ENCODE measurements at regions not wholly inside any gene's neighbourhood (a gene's known extent, or its start where the extent isn't known, plus 50 kb on each side); places are given as distances from the start of the nearest gene placed in this dataset.
A peak's percentile ranks its signal among the peaks of the same experiment; 100 is the strongest.

DNA sequence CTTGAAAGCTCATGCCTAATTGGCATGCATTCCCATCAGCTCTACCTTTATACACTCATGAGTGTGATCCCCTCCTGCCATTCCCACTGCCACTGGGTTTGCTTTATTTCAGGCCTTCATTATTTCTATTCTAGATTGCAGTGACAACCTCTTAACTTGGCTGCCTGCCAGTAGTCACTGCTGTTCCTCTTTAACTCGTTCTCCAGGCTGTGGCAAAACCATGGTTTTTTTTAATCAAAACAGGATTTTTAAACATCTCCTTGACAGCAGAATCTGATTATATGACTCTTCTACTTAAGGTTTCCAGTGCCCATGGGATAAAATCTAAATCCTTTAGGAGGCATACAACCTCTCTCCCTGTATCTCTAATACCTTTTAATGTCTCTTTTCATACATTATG lies 223.7 kb upstream of the PCDH15 start (continued):
- TF ChIP-seq, protein P1, sequence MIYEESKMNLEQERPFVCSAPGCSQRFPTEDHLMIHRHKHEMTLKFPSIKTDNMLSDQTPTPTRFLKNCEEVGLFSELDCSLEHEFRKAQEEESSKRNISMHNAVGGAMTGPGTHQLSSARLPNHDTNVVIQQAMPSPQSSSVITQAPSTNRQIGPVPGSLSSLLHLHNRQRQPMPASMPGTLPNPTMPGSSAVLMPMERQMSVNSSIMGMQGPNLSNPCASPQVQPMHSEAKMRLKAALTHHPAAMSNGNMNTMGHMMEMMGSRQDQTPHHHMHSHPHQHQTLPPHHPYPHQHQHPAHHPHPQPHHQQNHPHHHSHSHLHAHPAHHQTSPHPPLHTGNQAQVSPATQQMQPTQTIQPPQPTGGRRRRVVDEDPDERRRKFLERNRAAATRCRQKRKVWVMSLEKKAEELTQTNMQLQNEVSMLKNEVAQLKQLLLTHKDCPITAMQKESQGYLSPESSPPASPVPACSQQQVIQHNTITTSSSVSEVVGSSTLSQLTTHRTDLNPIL (CRISPR knock-in tag; IDR thresholded peaks at IDR 0.05; ENCODE audit: low read depth), result no peak

- TF ChIP-seq TOX (CRISPR knock-in tag; IDR thresholded peaks at IDR 0.05; ENCODE audit: borderline replicate concordance) (no peak), PPARA (CRISPR knock-in tag; IDR thresholded peaks at IDR 0.05; ENCODE audit: borderline replicate concordance) (no peak), ZNF565 (CRISPR knock-in tag; conservative IDR thresholded peaks at IDR 0.05; ENCODE audit: low read depth) (no peak), ISL1 (CRISPR knock-in tag; IDR thresholded peaks at IDR 0.05) (0 out of 2 replicates have a peak, but pooled peaks have one; percentile 15), ZNF8 (CRISPR knock-in tag; IDR thresholded peaks at IDR 0.05) (no peak)
- TF ChIP-seq, protein P2, sequence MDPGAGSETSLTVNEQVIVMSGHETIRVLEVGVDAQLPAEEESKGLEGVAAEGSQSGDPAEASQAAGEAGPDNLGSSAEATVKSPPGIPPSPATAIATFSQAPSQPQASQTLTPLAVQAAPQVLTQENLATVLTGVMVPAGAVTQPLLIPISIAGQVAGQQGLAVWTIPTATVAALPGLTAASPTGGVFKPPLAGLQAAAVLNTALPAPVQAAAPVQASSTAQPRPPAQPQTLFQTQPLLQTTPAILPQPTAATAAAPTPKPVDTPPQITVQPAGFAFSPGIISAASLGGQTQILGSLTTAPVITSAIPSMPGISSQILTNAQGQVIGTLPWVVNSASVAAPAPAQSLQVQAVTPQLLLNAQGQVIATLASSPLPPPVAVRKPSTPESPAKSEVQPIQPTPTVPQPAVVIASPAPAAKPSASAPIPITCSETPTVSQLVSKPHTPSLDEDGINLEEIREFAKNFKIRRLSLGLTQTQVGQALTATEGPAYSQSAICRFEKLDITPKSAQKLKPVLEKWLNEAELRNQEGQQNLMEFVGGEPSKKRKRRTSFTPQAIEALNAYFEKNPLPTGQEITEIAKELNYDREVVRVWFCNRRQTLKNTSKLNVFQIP (CRISPR knock-in tag; IDR thresholded peaks at IDR 0.05; ENCODE audit: borderline replicate concordance, low read depth), result no peak
- peak; percentile 30 for ATAC-seq
Measured at GRCh38 chr10:55019439-55019838, 218.4 kb upstream of the PCDH15 start.

DNA sequence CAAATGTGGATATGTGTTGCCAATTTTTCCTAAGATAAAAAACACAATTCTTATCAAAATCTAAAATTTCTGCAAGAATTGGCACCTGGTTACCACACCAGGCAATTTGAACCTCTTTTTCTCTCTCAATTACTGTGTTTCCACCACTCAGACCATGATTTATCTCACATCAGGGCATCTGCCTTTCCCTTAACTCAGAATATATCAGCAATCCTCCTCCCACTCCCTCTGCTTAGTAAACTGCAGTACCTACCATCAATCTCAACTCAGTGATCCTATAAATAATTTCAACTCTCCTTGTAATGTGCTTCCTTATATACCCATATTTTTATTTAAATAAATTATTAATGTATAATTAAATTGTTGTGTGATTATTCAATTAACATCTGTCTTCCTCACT lies 212.3 kb upstream of the PCDH15 start:
- ATAC-seq, result no peak
- TF ChIP-seq ZFP3 (CRISPR knock-in tag; IDR thresholded peaks at IDR 0.05) (no peak), TSHZ2 (CRISPR knock-in tag; IDR thresholded peaks at IDR 0.05) (no peak), GLIS3 (CRISPR knock-in tag; IDR thresholded peaks at IDR 0.05) (no peak)

- TF ChIP-seq ZNF70 (CRISPR knock-in tag; IDR thresholded peaks at IDR 0.05) (no peak), ISL1 (CRISPR knock-in tag; IDR thresholded peaks at IDR 0.05) (no peak), TOX (CRISPR knock-in tag; IDR thresholded peaks at IDR 0.05; ENCODE audit: borderline replicate concordance) (no peak), RARB (CRISPR knock-in tag; IDR thresholded peaks at IDR 0.05) (no peak), CSDC2 (CRISPR knock-in tag; IDR thresholded peaks at IDR 0.05) (no peak), OSR1 (CRISPR knock-in tag; IDR thresholded peaks at IDR 0.05) (no peak), TCF4 (CRISPR knock-in tag; IDR thresholded peaks at IDR 0.05; ENCODE audit: borderline replicate concordance) (no peak), SNAI2 (CRISPR knock-in tag; IDR thresholded peaks at IDR 0.05) (no peak), ZFP3 (CRISPR knock-in tag; IDR thresholded peaks at IDR 0.05) (no peak), BACH2 (CRISPR knock-in tag; IDR thresholded peaks at IDR 0.05; ENCODE audit: borderline replicate concordance) (no peak), ZNF8 (CRISPR knock-in tag; IDR thresholded peaks at IDR 0.05) (no peak), ESRRG (CRISPR knock-in tag; IDR thresholded peaks at IDR 0.05) (no peak), GLIS3 (CRISPR knock-in tag; IDR thresholded peaks at IDR 0.05) (no peak)
- TF ChIP-seq, protein P1 (CRISPR knock-in tag; IDR thresholded peaks at IDR 0.05; ENCODE audit: low read depth), result no peak
- TF ChIP-seq, protein P2 (CRISPR knock-in tag; IDR thresholded peaks at IDR 0.05; ENCODE audit: borderline replicate concordance, low read depth), result no peak
- no peak for ATAC-seq
Measured at GRCh38 chr10:55002420-55002819, 201.4 kb upstream of the PCDH15 start.

GRCh38 chr10:55001422-55001821 lies 200.4 kb upstream of the PCDH15 start:
- ATAC-seq, result no peak
- no peak for TF ChIP-seq ZC3H10 (CRISPR knock-in tag; IDR thresholded peaks at IDR 0.05)
- TF ChIP-seq ZNF70 (CRISPR knock-in tag; IDR thresholded peaks at IDR 0.05), result no peak
- TF ChIP-seq ZNF8 (CRISPR knock-in tag; IDR thresholded peaks at IDR 0.05), result no peak
- TF ChIP-seq, protein P2 (CRISPR knock-in tag; IDR thresholded peaks at IDR 0.05; ENCODE audit: borderline replicate concordance, low read depth), result no peak
- TF ChIP-seq OSR1 (CRISPR knock-in tag; IDR thresholded peaks at IDR 0.05), result no peak
- TF ChIP-seq TOX (CRISPR knock-in tag; IDR thresholded peaks at IDR 0.05; ENCODE audit: borderline replicate concordance), result no peak
- TF ChIP-seq RARB (CRISPR knock-in tag; IDR thresholded peaks at IDR 0.05), result no peak
- no peak for TF ChIP-seq PPARA (CRISPR knock-in tag; IDR thresholded peaks at IDR 0.05; ENCODE audit: borderline replicate concordance)
- no peak for TF ChIP-seq TCF4 (CRISPR knock-in tag; IDR thresholded peaks at IDR 0.05; ENCODE audit: borderline replicate concordance)
- TF ChIP-seq ZFP3 (CRISPR knock-in tag; IDR thresholded peaks at IDR 0.05), result no peak
- no peak for TF ChIP-seq TSHZ2 (CRISPR knock-in tag; IDR thresholded peaks at IDR 0.05)
- TF ChIP-seq ESRRG (CRISPR knock-in tag; IDR thresholded peaks at IDR 0.05), result no peak
- no peak for TF ChIP-seq SNAI2 (CRISPR knock-in tag; IDR thresholded peaks at IDR 0.05)
